Stomach (tissue), 4 donors: ENCODE measurements at regions not wholly inside any gene's neighbourhood (a gene's known extent, or its start where the extent isn't known, plus 50 kb on each side); places are given as distances from the start of the nearest gene placed in this dataset.

Experiments
- CTCF ChIP-seq, 7 experiments: fragments of 450-650 bp in 4 of 7; fragments of 200-600 bp in 3 of 7; sonication (generic) in 3 of 7; IDR thresholded peaks; one replicate each; pipeline ENCODE4 v1.5.1; 2016 to 2019; ENCODE audit warnings: antibody characterized with exemption in 7 of 7, control low read depth in 2 of 7, mild to moderate bottlenecking in 1 of 7
- POLR2A ChIP-seq, 4 donors: fragments of 450-650 bp; IDR thresholded peaks; one replicate each; pipeline ENCODE4 v1.6.1; 2016; ENCODE audit warnings: antibody characterized with exemption in 4 of 4, control low read depth in 2 of 4, mild to moderate bottlenecking in 1 of 4, moderate library complexity in 1 of 4
- POLR2AphosphoS5 ChIP-seq, 3 donors: sonication (generic); formaldehyde crosslinking; IDR thresholded peaks; one replicate each; pipeline ENCODE4 v1.6.1; 2016; ENCODE audit warnings: antibody characterized with exemption in 3 of 3

GRCh38 chr4:56104188-56104587 is 155.4 kb downstream of the CEP135 start:
- TF ChIP-seq POLR2AphosphoS5 (IDR thresholded peaks at IDR 0.05) (no peak), POLR2A (IDR thresholded peaks at IDR 0.05) (no peak), CTCF (IDR thresholded peaks at IDR 0.05) (no peak)
